AG10803 (cell line): ENCODE measurements at regions not wholly inside any gene's neighbourhood (a gene's known extent, or its start where the extent isn't known, plus 50 kb on each side); places are given as distances from the start of the nearest gene placed in this dataset.

Experiments
- DNase-seq: peaks from one replicate; pipeline ENCODE4 v3.0.0; 2010; ENCODE audit warnings: low read depth
- H3K4me3 ChIP-seq: 2 replicates; pipeline ENCODE4 v1.5.1; 2011; ENCODE audit warnings: mild to moderate bottlenecking, low read length, control low read depth
- CTCF ChIP-seq: conservative IDR thresholded peaks from 2 replicates; pipeline ENCODE4 v1.5.1; 2011; ENCODE audit warnings: mild to moderate bottlenecking, low read length, control low read depth, inconsistent platforms

- no peak for TF ChIP-seq CTCF
- no peak for DNase-seq
- H3K4me3 ChIP-seq, result no peak overlapping the region
These were observed 316.9 kb downstream of the HAPSTR1 start for GRCh38 chr16:9408297-9408878.

- no peak for DNase-seq
- H3K4me3 ChIP-seq, result no peak overlapping the region
- no peak for TF ChIP-seq CTCF
These were observed 318.4 kb downstream of the HAPSTR1 start for GRCh38 chr16:9409560-9410493.

GRCh38 chr16:9411426-9411825 lies 320.0 kb downstream of the HAPSTR1 start:
- no peak for TF ChIP-seq CTCF
- H3K4me3 ChIP-seq, result no peak overlapping the region
- no peak for DNase-seq

- no peak for TF ChIP-seq CTCF
- no peak for DNase-seq
- no peak overlapping the region for H3K4me3 ChIP-seq
These were observed 320.8 kb downstream of the HAPSTR1 start for GRCh38 chr16:9412031-9412914.

GRCh38 chr16:9412915-9413264 lies 321.4 kb downstream of the HAPSTR1 start:
- no peak for DNase-seq

GRCh38 chr16:9415545-9415944 lies 324.1 kb downstream of the HAPSTR1 start:
- DNase-seq, result no peak
- no peak overlapping the region for H3K4me3 ChIP-seq
- TF ChIP-seq CTCF, result no peak

More at GRCh38 chr16:9412915-9413264, 321.4 kb downstream of the HAPSTR1 start:
- H3K4me3 ChIP-seq, result no peak overlapping the region
- no peak for TF ChIP-seq CTCF
